ENCODE measurements at regions not wholly inside any gene's neighbourhood (a gene's known extent, or its start where the extent isn't known, plus 50 kb on each side); places are given as distances from the start of the nearest gene placed in this dataset.

DNA sequence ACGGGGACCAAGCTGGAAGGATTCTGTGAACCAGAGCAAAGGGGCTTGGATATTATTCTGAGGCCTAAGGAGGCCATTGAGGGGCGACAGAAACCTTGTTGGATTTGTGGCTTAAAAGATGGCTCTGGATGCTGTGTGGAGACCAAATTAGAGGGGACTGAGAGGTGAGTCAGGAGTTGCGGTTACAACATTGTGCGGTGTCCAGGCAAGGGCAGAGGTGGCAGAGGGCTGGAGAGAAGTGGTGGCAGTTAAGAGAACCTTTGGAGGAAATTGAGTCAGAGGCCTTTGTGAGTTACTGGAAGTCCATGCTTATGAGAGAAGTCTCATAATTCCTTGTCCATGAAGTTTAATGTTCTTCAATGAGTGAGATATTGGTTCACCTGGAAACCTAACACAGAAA lies 143.2 kb downstream of the FAM43A start:
- TF ChIP-seq YY1 (IDR thresholded peaks at IDR 0.05; ENCODE audit: insufficient read depth, insufficient read length) (no peak), ZNF274 (IDR thresholded peaks at IDR 0.05; ENCODE audit: low read depth, low read length) (no peak)

All from NT2/D1 (cell line).